Spleen (tissue), 11 donors: ENCODE measurements at regions not wholly inside any gene's neighbourhood (a gene's known extent, or its start where the extent isn't known, plus 50 kb on each side); places are given as distances from the start of the nearest gene placed in this dataset.

ENCODE experiments used
- DNase-seq: peaks from one replicate; pipeline ENCODE4 v3.0.0-alpha.2; 2020
- H3K27ac ChIP-seq, 8 donors: fragments of 200-600 bp; sonication (generic) in 7 of 8; 1 replicate in 4 of 8; 2 replicates in 4 of 8; pipeline versions ENCODE4 v1.5.0 to v1.8.0; 2016 to 2021; ENCODE audit warnings: inconsistent platforms in 4 of 8, mild to moderate bottlenecking in 4 of 8, moderate library complexity in 1 of 8
- H3K27me3 ChIP-seq, 7 donors: fragments of 200-600 bp; sonication (generic) in 6 of 7; replicated peaks in 1 of 7; 1 replicate in 4 of 7; 2 replicates in 3 of 7; pipeline versions ENCODE4 v1.5.0 to v1.8.0; 2016 to 2021; ENCODE audit warnings: inconsistent platforms in 3 of 7, mild to moderate bottlenecking in 1 of 7
- H3K36me3 ChIP-seq, 6 donors: fragments of 200-600 bp; sonication (generic) in 5 of 6; 1 replicate in 4 of 6; 2 replicates in 2 of 6; pipeline versions ENCODE4 v1.5.0 to v1.8.0; 2016 to 2021; ENCODE audit warnings: inconsistent platforms in 2 of 6
- H3K4me1 ChIP-seq, 6 donors: fragments of 200-600 bp; sonication (generic) in 5 of 6; 1 replicate in 3 of 6; 2 replicates in 3 of 6; pipeline versions ENCODE4 v1.5.0 to v1.8.0; 2016 to 2021; ENCODE audit warnings: inconsistent platforms in 3 of 6
- H3K4me3 ChIP-seq, 8 donors: fragments of 200-600 bp; sonication (generic) in 7 of 8; 1 replicate in 4 of 8; 2 replicates in 4 of 8; pipeline versions ENCODE4 v1.5.0 to v1.8.0; 2016 to 2021; ENCODE audit warnings: inconsistent platforms in 4 of 8, mild to moderate bottlenecking in 4 of 8, moderate library complexity in 2 of 8
- H3K9me3 ChIP-seq, 8 donors: fragments of 200-600 bp; sonication (generic) in 7 of 8; 1 replicate in 4 of 8; 2 replicates in 4 of 8; pipeline versions ENCODE4 v1.5.0 to v1.8.0; 2016 to 2021; ENCODE audit warnings: inconsistent platforms in 4 of 8
- CTCF ChIP-seq, 11 experiments: fragments of 200-600 bp in 7 of 11; fragments of 450-650 bp in 4 of 11; sonication (generic) in 4 of 11; IDR thresholded peaks in 8 of 11; conservative IDR thresholded peaks in 3 of 11; 1 replicate in 7 of 11; 2 replicates in 4 of 11; pipeline versions ENCODE4 v1.4.0 to v1.8.0; 2016 to 2021; ENCODE audit warnings: antibody characterized with exemption in 11 of 11, inconsistent platforms in 4 of 11, mild to moderate bottlenecking in 1 of 11
- POLR2A ChIP-seq, 3 donors: fragments of 450-650 bp; IDR thresholded peaks; one replicate each; pipeline ENCODE4 v1.5.1; 2017; ENCODE audit warnings: antibody characterized with exemption in 3 of 3, mild to moderate bottlenecking in 1 of 3
- POLR2AphosphoS5 ChIP-seq, 3 donors: sonication (generic); formaldehyde crosslinking; IDR thresholded peaks; one replicate each; pipeline ENCODE4 v1.5.1; 2017; ENCODE audit warnings: antibody characterized with exemption in 3 of 3
- whole genome bisulfite sequencing, 5 donors: extraction: QIAGEN DNeasy Blood & Tissue Kit in 3 of 5; methylation state at CpG; one replicate each; pipeline versions ENCODE4 v1.1.5 to v1.1.7; 2013 to 2018; 5-methylcytosine and 5-hydroxymethylcytosine counted together
- intact Hi-C: fragments of 100-400 bp; cut with DNase I; formaldehyde crosslinking; loops from one replicate; pipeline ENCODE4 v1.15.0; 2023; ENCODE audit warnings: low total_unique reads
- donor health status: healthy with polysubstance abuse.
- donor health status: DM: no; HTN: no; CAD: no; lungs with moderate emphysema.
- donor health status: DM: no; HTN: no; CAD: no.
- donor health status: Bipolar disorder and iron deficiency.
- donor health status: healthy.
- donor health status: DM: no; HTN: no; CAD: no.
- donor health status: DM: yes; HTN: yes; CAD: no.

DNA sequence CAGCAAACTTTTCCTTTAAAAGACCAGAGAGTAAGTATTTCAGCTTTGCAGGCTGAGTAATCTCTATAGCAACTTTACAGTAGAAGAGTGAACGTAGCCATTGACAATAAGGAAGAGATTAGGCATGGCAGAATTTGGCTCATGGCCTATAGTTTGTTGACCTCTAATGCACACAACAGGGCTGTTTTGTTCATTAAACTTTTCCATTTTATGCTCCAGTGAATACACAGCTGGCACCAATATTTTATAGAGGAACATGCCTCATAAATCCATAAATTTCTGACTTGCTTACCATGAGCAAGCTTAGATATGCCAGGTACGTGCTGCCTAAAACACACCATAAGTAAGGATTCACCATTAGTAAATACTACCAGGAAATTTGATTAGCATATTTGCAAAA lies 609.0 kb upstream of the STXBP6 start:
- no peak for DNase-seq
- H3K9me3 ChIP-seq, result no peaks in the 10 kb centered on the region
- intact Hi-C loops, result no loop called here
- no peaks in the 10 kb centered on the region for H3K27me3 ChIP-seq
- TF ChIP-seq POLR2A (IDR thresholded peaks at IDR 0.05), result no peak
- TF ChIP-seq CTCF (IDR thresholded peaks at IDR 0.05 in 8 of 11, conservative IDR thresholded peaks at IDR 0.05 in 3 of 11), result no peak
- TF ChIP-seq POLR2AphosphoS5 (IDR thresholded peaks at IDR 0.05), result no peak
- H3K27ac ChIP-seq, result no peak overlapping the region
- H3K36me3 ChIP-seq, result no peaks in the 10 kb centered on the region
- WGBS, 5 donors, result 66 to 87% (median 75%) methylated on average over 2 of the region's 2 CpGs
- H3K4me3 ChIP-seq, result no peak overlapping the region
- H3K4me1 ChIP-seq, result no peaks in the 10 kb centered on the region

GRCh38 chr14:25630447-25630846 lies 580.5 kb upstream of the STXBP6 start:
- intact Hi-C loops, result no loop called here
- no peak overlapping the region for H3K4me3 ChIP-seq
- H3K36me3 ChIP-seq, result no peaks in the 10 kb centered on the region
- H3K27ac ChIP-seq, result no peak overlapping the region
- H3K27me3 ChIP-seq, result no peaks in the 10 kb centered on the region
- DNase-seq, result no peak
- 37 to 67% (median 48%) methylated on average over 2 of the region's 2 CpGs for WGBS, 5 donors
- no peaks in the 10 kb centered on the region for H3K4me1 ChIP-seq
- TF ChIP-seq POLR2AphosphoS5 (IDR thresholded peaks at IDR 0.05) (no peak), CTCF (IDR thresholded peaks at IDR 0.05 in 8 of 11, conservative IDR thresholded peaks at IDR 0.05 in 3 of 11) (no peak), POLR2A (IDR thresholded peaks at IDR 0.05) (no peak)
- no peaks in the 10 kb centered on the region for H3K9me3 ChIP-seq

- TF ChIP-seq POLR2A (IDR thresholded peaks at IDR 0.05) (no peak), CTCF (IDR thresholded peaks at IDR 0.05 in 8 of 11, conservative IDR thresholded peaks at IDR 0.05 in 3 of 11) (no peak), POLR2AphosphoS5 (IDR thresholded peaks at IDR 0.05) (no peak)
- no peak for DNase-seq
- intact Hi-C loops, result no loop called here
- no peak overlapping the region for H3K4me3 ChIP-seq
- WGBS, 5 donors, result 65 to 77% (median 72%) methylated on average over 2 of the region's 2 CpGs
- H3K9me3 ChIP-seq, result no peaks in the 10 kb centered on the region
- H3K36me3 ChIP-seq, result no peaks in the 10 kb centered on the region
- H3K4me1 ChIP-seq, result no peaks in the 10 kb centered on the region
- H3K27ac ChIP-seq, result no peak overlapping the region
- H3K27me3 ChIP-seq, result no peaks in the 10 kb centered on the region
Measured at GRCh38 chr14:25628978-25629377, 579.0 kb upstream of the STXBP6 start.

DNA sequence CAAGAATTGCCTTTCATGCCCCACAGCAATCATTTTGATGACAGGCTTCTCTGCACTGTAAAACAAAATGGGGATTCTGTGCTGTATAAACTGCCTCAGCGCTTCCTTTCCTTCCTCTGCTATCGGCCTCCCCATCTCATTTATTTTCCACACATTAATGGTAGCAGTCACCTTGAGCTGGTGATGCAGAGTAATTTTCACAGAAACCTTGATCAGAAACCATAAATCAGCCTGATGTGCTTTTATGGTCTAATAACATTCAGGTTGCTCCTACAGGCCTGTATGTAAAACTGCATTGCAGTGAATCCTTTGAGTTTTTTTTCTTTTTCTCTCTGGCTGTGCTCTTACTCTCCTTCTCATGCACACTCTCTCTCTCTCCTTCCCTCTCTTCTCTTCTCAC lies 578.4 kb upstream of the STXBP6 start:
- Histone ChIP-seq H3K27me3 (no peaks in the 10 kb centered on the region), H3K9me3 (no peaks in the 10 kb centered on the region), H3K27ac (no peak overlapping the region), H3K4me1 (no peaks in the 10 kb centered on the region), H3K36me3 (no peaks in the 10 kb centered on the region), H3K4me3 (no peak overlapping the region)
- DNase-seq, result no peak
- no peak for TF ChIP-seq CTCF (IDR thresholded peaks at IDR 0.05 in 8 of 11, conservative IDR thresholded peaks at IDR 0.05 in 3 of 11)
- no peak for TF ChIP-seq POLR2A (IDR thresholded peaks at IDR 0.05)
- no peak for TF ChIP-seq POLR2AphosphoS5 (IDR thresholded peaks at IDR 0.05)
- intact Hi-C loops, result no loop called here
- WGBS, 5 donors, result 80 to 92% (median 85%) methylated on average over 2 of the region's 2 CpGs
